GM12873 (cell line): ENCODE measurements at regions not wholly inside any gene's neighbourhood (a gene's known extent, or its start where the extent isn't known, plus 50 kb on each side); places are given as distances from the start of the nearest gene placed in this dataset.

Source experiments
- CTCF ChIP-seq: IDR thresholded peaks from 2 replicates; pipeline ENCODE4 v1.5.1; 2012; ENCODE audit warnings: low read depth, mild to moderate bottlenecking, moderate library complexity, low read length, control low read depth; ENCODE audit not compliant: insufficient read depth; ENCODE audit errors: missing control alignments

- no peak for TF ChIP-seq CTCF
These were observed 132.3 kb upstream of the PWP1 start for GRCh38 chr12:107553211-107553765.

- no peak for TF ChIP-seq CTCF
These were observed 130.7 kb upstream of the PWP1 start for GRCh38 chr12:107554941-107555340.

GRCh38 chr12:107557026-107557425 lies 128.6 kb upstream of the PWP1 start:
- TF ChIP-seq CTCF: no peak

GRCh38 chr12:107557589-107558100 lies 128.0 kb upstream of the PWP1 start:
- no peak for TF ChIP-seq CTCF

GRCh38 chr12:107558141-107558815 lies 127.3 kb upstream of the PWP1 start:
- TF ChIP-seq CTCF: no peak

DNA sequence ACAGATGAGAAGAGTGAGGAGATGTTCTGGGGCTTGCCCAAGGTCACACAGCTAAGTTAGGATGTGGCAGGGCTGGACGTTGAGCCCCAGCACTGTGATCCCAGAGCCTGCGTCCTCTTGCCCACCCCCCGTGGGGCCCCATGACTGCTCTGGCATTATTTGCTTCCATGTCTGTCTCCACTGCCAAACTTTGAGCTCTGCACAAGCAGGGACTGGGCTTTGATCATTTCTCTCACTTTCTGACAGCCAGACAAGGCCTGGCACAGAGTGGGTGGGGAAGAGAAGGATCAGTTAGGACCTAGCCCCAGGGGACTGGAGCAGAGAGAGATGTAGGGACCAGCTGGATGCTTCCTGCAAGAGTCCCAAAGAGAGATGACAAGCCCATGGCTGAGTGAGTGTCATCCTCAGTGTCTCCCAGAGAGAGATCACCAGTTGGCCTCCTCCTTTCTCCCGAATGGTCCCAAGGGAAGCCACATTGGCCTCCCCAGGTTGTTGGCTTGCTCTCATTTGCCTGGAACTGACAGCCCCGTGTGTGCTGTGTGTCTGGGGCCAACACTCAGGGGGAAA lies 126.7 kb upstream of the PWP1 start:
- no peak for TF ChIP-seq CTCF

- no peak for TF ChIP-seq CTCF
These were observed 125.3 kb upstream of the PWP1 start for GRCh38 chr12:107560165-107560898.
